ENCODE measurements at regions not wholly inside any gene's neighbourhood (a gene's known extent, or its start where the extent isn't known, plus 50 kb on each side); places are given as distances from the start of the nearest gene placed in this dataset.

DNA sequence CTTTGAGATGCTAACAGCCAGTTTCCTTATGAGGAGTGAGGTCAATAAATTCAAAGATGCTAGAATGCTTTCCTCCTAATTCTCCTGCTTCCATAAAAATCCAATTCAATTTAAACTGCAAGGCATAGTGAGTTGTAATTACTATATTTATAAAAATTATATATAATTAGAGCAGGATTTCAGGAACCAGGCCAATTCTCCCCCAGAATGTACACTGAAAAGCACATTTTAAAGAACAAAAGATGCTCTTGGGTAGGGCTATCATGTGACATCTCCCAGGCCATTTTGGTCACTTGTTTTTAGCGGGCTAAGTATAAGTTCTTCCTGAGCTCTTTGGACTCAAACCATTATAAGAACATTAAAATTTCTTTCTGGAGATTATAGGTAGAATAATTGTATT lies 195.7 kb upstream of the KCNG1 start:
- no peak overlapping the region for H3K27ac ChIP-seq (replicated peaks in 1 of 4)
- peaks cover 0 to 8% (median 0%) of the 10 kb centered on the region in 4 donors for H3K4me1 ChIP-seq
- H3K36me3 ChIP-seq = no peaks in the 10 kb centered on the region
- no peak for DNase-seq (ENCODE audit: extremely low spot score)
- intact Hi-C loops (cut with DNase I) = no loop called here
- no peak overlapping the region for H3K4me3 ChIP-seq
- peaks cover 0 to 8% (median 3%) of the 10 kb centered on the region in 4 donors for H3K9me3 ChIP-seq
- 93% methylated on average over 1 of the region's 1 CpG for WGBS
- peaks cover 0 to 47% (median 16%) of the 10 kb centered on the region in 4 donors for H3K27me3 ChIP-seq
- TF ChIP-seq POLR2AphosphoS5 (IDR thresholded peaks at IDR 0.05) = no peak
- TF ChIP-seq POLR2A (IDR thresholded peaks at IDR 0.05; ENCODE audit: low read depth) = no peak
- TF ChIP-seq, protein P1, sequence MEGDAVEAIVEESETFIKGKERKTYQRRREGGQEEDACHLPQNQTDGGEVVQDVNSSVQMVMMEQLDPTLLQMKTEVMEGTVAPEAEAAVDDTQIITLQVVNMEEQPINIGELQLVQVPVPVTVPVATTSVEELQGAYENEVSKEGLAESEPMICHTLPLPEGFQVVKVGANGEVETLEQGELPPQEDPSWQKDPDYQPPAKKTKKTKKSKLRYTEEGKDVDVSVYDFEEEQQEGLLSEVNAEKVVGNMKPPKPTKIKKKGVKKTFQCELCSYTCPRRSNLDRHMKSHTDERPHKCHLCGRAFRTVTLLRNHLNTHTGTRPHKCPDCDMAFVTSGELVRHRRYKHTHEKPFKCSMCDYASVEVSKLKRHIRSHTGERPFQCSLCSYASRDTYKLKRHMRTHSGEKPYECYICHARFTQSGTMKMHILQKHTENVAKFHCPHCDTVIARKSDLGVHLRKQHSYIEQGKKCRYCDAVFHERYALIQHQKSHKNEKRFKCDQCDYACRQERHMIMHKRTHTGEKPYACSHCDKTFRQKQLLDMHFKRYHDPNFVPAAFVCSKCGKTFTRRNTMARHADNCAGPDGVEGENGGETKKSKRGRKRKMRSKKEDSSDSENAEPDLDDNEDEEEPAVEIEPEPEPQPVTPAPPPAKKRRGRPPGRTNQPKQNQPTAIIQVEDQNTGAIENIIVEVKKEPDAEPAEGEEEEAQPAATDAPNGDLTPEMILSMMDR (IDR thresholded peaks at IDR 0.05) = no peak
- TF ChIP-seq EP300 (IDR thresholded peaks at IDR 0.05) = no peak

DNA sequence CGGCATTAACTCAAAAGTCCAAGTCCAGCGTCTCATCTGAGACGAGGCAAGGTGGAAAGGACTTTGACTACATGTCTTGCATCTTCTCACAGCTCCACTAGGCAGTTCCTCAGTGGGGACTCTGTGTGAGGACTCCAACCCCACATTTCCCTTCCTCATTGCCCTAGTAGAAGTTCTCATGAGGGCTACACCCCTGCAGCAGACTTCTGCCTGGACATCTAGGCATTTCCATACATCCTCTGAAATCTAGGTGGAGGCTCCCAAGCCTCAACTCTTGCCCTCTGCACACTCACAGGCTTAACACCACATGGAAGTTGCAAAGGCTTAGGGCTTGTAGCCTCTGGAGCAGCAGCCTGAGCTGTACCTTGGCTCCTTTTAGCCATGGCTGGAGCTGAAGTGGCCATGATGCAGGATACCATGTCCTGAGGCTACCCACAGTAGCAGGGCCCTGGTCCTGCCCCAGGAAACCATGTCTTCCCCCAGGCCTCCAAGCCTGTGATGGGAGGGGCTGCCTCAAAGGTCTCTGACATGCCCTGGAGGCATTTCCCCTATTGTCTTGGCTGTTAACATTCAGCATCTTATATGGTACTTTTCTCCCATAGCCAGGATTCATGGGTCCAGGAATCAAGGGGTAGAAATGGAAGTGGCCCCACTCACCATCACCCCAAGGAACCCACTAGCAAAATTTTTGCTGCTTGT lies 194.6 kb upstream of the KCNG1 start:
- intact Hi-C loops (cut with DNase I) = no loop called here
- Histone ChIP-seq H3K4me3 (no peak overlapping the region), H3K36me3 (no peaks in the 10 kb centered on the region), H3K27me3 (peaks cover 0 to 48% (median 16%) of the 10 kb centered on the region in 4 donors), H3K4me1 (peaks cover 0 to 8% (median 0%) of the 10 kb centered on the region in 4 donors), H3K27ac (replicated peaks in 1 of 4) (no peak overlapping the region), H3K9me3 (peaks cover 0 to 8% (median 3%) of the 10 kb centered on the region in 4 donors)
- 96% methylated on average over 3 of the region's 3 CpGs for WGBS
- TF ChIP-seq POLR2AphosphoS5 (IDR thresholded peaks at IDR 0.05) (no peak), EP300 (IDR thresholded peaks at IDR 0.05) (no peak), POLR2A (IDR thresholded peaks at IDR 0.05; ENCODE audit: low read depth) (no peak)
- TF ChIP-seq, protein P1 (IDR thresholded peaks at IDR 0.05) = no peak
- no peak for DNase-seq (ENCODE audit: extremely low spot score)

DNA sequence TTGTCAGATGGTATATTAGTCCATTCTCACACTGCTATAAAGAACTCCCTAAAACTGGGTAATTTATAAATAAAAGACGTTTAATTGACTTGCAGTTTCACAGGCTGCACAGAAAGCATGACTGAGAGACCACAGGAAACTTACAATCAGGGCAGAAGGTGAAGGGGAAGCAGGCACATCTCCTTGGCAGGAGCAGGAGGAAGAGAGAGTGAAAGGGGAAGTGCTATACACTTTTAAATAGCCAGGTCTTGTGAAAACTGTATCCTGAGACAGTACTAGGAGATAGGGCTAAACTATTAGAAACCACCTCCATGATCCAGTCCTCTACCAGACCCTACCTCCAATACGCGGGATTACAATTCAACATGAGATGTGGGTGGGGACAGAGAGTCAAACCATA lies 193.9 kb upstream of the KCNG1 start:
- Histone ChIP-seq H3K4me1 (peaks cover 0 to 5% (median 0%) of the 10 kb centered on the region in 4 donors), H3K27ac (replicated peaks in 1 of 4) (no peak overlapping the region), H3K4me3 (no peak overlapping the region), H3K27me3 (peaks cover 0 to 46% (median 16%) of the 10 kb centered on the region in 4 donors), H3K36me3 (no peaks in the 10 kb centered on the region), H3K9me3 (peaks cover 0 to 8% (median 3%) of the 10 kb centered on the region in 4 donors)
- TF ChIP-seq, protein P1 (IDR thresholded peaks at IDR 0.05) = no peak
- no peak for TF ChIP-seq POLR2A (IDR thresholded peaks at IDR 0.05; ENCODE audit: low read depth)
- no peak for TF ChIP-seq POLR2AphosphoS5 (IDR thresholded peaks at IDR 0.05)
- TF ChIP-seq EP300 (IDR thresholded peaks at IDR 0.05) = no peak
- intact Hi-C loops (cut with DNase I) = no loop called here
- DNase-seq (ENCODE audit: extremely low spot score) = no peak
- 79% methylated on average over 3 of the region's 3 CpGs for WGBS

DNA sequence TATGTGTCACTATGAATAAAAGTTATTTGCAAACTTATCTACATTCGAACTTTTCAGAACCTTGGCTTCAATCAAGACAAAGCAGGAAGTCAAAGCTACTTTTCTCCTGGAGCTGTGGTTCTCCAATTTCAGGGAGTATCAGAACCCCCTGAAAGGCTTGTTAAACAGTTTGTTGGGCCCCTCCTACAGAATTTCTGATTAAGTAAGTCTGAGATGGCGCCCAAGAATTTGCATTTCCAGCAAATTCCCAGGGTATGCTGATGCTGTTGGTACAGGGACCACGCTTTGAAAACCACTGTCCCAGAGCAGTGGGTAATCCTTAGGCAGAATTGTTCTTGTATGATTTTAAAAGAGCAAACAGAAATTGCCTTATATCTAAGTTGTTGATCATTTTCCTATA lies 189.9 kb upstream of the KCNG1 start:
- no peak for TF ChIP-seq EP300 (IDR thresholded peaks at IDR 0.05)
- no peak for TF ChIP-seq POLR2A (IDR thresholded peaks at IDR 0.05; ENCODE audit: low read depth)
- peaks cover 0 to 8% (median 3%) of the 10 kb centered on the region in 4 donors for H3K9me3 ChIP-seq
- no peak overlapping the region for H3K27ac ChIP-seq (replicated peaks in 1 of 4)
- peaks cover 0 to 42% (median 0%) of the 10 kb centered on the region in 4 donors for H3K27me3 ChIP-seq
- 67% methylated on average over 3 of the region's 3 CpGs for WGBS
- no peaks in the 10 kb centered on the region for H3K36me3 ChIP-seq
- no peaks in the 10 kb centered on the region for H3K4me1 ChIP-seq
- intact Hi-C loops (cut with DNase I) = no loop called here
- DNase-seq (ENCODE audit: extremely low spot score) = no peak
- H3K4me3 ChIP-seq = no peak overlapping the region

DNA sequence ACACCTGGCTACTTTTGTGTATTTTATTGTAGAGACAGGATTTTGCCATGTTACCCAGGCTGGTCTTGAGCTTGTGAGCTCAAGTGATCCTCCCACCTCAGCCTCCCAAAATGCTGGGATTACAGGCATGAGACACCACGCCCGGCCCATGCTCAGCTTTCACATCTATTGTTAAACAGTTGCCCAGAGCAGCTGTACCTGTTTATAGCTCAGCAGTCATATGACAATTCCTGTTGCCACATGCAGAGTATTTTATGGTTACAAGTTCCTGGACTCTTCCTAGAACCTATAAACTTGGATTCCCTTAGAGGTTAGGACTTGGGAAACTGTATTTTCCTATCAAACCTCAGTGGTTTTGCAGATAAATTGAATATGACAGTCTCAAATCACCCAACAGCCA lies 188.3 kb upstream of the KCNG1 start:
- peaks cover 0 to 37% (median 0%) of the 10 kb centered on the region in 4 donors for H3K27me3 ChIP-seq
- H3K4me1 ChIP-seq = no peaks in the 10 kb centered on the region
- intact Hi-C loops (cut with DNase I) = no loop called here
- DNase-seq (ENCODE audit: extremely low spot score) = no peak
- WGBS = no CpG with 5 or more reads among the region's 2 CpGs
- no peaks in the 10 kb centered on the region for H3K9me3 ChIP-seq
- no peak overlapping the region for H3K27ac ChIP-seq (replicated peaks in 1 of 4)
- H3K4me3 ChIP-seq = no peak overlapping the region
- TF ChIP-seq POLR2A (IDR thresholded peaks at IDR 0.05; ENCODE audit: low read depth) = no peak
- TF ChIP-seq, protein P1 (IDR thresholded peaks at IDR 0.05) = no peak
- no peak for TF ChIP-seq EP300 (IDR thresholded peaks at IDR 0.05)
- TF ChIP-seq POLR2AphosphoS5 (IDR thresholded peaks at IDR 0.05) = no peak
- H3K36me3 ChIP-seq = no peaks in the 10 kb centered on the region

Measured in esophagus muscularis mucosa (tissue), 4 donors.